SK-N-SH treated with all-trans-retinoic acid at 6 μM for 48 hours (cell line): ENCODE measurements at regions not wholly inside any gene's neighbourhood (a gene's known extent, or its start where the extent isn't known, plus 50 kb on each side); places are given as distances from the start of the nearest gene placed in this dataset.

Source experiments
- BACH2 ChIP-seq: fragments of 250-450 bp; sonication (Bioruptor Pico); IDR thresholded peaks from 2 replicates; pipeline ENCODE4 v1.9.0; 2021; ENCODE audit warnings: mild to moderate bottlenecking, borderline replicate concordance
- GLIS3 ChIP-seq: fragments of 250-450 bp; sonication (Bioruptor Pico); IDR thresholded peaks from 2 replicates; pipeline ENCODE4 v1.5.0; 2020; ENCODE audit warnings: mild to moderate bottlenecking, moderate library complexity

- TF ChIP-seq GLIS3 (CRISPR knock-in tag) (no peak), BACH2 (no peak)
Observed at GRCh38 chr2:83282841-83283240, 1176.2 kb downstream of the SUCLG1 start.
